ENCODE measurements at regions not wholly inside any gene's neighbourhood (a gene's known extent, or its start where the extent isn't known, plus 50 kb on each side); places are given as distances from the start of the nearest gene placed in this dataset.

GRCh38 chr4:126959056-126959745 is 673.6 kb upstream of the INTU start:
- TF ChIP-seq CTCF (IDR thresholded peaks at IDR 0.05) (no peak), POLR2A (IDR thresholded peaks at IDR 0.05) (no peak), POLR2AphosphoS5 (IDR thresholded peaks at IDR 0.05) (no peak), EP300 (IDR thresholded peaks at IDR 0.05) (no peak)

All from suprapubic skin (tissue), 4 donors.